Left lobe of liver (tissue), 2 donors: ENCODE measurements at regions not wholly inside any gene's neighbourhood (a gene's known extent, or its start where the extent isn't known, plus 50 kb on each side); places are given as distances from the start of the nearest gene placed in this dataset.
"Not testable (repeated sequence)": the region's sequence is repeated elsewhere in the genome, so short reads cannot be mapped to it uniquely, and the experiment has no call there.

Experiments
- ATAC-seq: fragments of 200-7000 bp; cut with Tn5 transposase; one replicate; pipeline ENCODE4 v1.9.1; 2020; ENCODE audit warnings: mild to moderate bottlenecking, moderate library complexity
- DNase-seq: peaks from one replicate; pipeline ENCODE4 v3.0.0-alpha.2; 2020; ENCODE audit warnings: low spot score
- donor health status: DM: no; HTN: no; CAD: no; lungs with moderate emphysema.
- donor health status: DM: no; HTN: yes; CAD: no.

DNA sequence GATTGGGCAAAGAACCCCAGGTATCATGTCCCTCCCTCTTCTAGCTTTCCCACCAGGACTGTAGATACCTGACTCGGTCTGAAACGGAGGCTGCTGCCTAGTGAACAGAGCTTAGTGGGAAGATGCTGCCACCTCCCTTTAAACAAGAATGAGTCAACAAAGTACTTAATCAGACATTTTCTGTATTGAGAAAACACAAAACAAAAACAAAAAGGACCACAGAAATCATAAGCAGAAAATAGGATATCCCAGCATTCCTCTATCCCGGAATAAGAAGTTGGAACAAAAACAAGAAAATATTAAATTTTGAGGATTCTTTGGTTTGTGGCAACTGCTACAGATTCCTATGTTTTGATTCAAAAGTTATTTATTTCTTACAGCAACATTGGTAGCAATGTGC lies 51.7 kb upstream of the COL8A1 start:
- DNase-seq (no peak), ATAC-seq (no peak)

DNA sequence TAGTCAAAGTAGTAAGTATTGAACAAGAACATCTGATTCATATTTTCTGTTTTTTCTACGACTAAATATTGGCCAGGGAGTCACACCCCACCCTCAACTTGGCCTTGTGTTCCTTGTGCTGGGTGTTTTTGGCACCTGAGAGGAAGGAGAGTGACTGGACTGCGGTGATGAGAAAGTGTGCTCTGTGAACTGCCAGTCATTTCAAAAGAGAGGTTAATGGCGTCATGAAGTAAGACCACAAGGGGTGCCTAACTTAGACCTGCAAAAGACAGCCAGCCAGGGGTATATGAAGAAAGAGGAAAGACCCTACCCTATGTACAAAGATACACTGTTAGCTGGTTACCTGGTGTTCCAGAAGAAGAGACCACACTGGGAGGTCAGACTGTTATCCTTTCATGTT lies 58.4 kb upstream of the COL8A1 start:
- DNase-seq: no peak

DNA sequence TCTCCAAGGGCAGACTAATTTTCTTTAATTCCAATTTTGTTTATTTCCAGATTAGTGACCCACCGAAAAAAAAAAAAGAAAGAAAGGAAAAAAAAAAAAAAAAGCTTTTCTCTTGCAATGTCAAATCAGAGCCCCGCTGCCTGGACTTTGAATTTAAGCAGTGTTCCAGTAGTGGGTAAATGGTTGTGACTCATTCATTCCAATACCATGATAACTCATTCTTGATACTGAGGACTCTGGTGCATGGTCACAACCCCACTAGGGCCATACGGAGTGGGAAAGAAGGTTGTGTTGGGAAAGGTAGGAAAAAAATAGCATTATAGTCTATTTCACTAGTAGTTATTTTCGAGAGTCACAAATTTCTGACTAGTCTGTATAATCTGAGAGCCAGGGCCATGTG lies 59.1 kb upstream of the COL8A1 start:
- DNase-seq: no peak
- ATAC-seq: no peak

More for the DNA sequence above, 58.4 kb upstream of the COL8A1 start:
- ATAC-seq: no peak

DNA sequence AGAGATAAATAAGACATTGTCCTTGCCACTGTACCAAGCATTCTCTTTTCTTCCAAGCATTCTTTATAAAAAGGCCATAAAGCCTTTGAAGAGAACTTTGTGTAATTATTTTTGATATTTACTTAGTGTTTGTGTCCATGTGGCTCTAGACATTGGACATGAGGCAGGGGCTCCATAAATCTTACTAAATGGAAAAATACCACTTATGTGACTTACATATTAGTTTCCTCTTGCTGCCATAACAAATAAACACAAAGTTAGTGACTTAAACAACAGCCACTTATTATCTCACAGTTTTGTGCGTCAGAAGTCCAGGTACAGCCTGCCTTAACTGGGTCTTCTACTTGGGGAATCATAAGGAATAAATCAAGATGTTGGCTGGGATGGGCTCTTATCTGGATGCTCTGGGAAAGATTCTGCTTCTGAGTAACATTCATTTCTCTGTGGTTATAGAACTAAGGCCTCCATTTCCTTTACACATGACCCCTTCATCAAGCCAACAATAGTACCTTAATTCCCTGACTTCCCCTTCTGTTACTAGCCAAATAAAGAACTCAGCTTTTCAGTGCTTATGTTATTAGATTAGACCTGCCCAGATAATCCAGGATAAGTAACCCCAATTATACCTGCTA lies 59.9 kb upstream of the COL8A1 start:
- ATAC-seq (no peak), DNase-seq (no peak)

DNA sequence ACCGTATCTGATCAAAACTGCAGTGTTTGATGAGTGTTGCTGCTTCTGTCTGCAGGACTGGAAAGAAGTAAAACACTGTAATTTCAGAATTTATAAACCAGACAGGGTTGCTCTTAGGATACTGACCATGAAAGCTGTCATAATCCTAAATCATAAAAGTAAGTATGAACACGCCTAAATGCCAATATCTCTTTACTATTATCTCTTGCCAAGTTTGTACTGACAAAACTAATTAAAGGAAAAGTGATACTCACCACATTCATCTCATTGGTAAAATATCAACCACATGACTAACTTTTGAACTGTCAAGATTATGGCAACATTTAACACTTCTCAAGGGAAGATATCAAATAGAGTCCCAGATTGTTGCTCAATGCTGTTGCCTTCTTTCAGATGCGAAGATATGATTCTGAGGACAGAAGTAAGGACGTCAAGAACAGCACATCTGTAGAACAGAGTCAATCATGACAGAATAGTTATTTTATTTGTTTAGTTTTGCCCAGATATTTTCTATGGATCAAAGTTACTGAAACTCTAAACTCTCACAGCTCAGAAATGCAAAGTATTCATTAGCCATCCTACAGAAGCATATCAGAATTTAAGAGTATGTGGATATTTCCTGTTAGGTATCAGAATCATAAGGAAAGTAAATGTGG lies 61.4 kb upstream of the COL8A1 start:
- ATAC-seq (no peak), DNase-seq (no peak)

DNA sequence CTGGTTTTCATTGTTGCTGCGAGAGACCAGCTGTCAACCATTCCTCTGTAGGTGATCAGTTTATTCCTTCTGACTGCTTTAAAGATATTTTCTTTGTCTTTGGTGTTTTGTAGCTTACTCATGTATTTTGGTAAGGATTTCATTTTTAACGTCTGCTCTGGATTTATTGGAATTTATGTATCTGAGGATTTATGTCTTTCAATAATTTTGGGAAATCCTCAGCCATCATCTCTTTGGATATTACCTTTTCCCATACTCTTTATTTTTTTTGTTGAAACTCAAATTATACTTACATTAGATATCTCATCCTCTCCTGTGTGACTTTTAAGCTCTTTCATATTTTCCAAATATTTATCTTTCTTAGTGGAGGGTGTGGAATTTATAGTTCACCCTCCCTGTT lies 62.7 kb upstream of the COL8A1 start:
- DNase-seq (no peak), ATAC-seq (no peak)

DNA sequence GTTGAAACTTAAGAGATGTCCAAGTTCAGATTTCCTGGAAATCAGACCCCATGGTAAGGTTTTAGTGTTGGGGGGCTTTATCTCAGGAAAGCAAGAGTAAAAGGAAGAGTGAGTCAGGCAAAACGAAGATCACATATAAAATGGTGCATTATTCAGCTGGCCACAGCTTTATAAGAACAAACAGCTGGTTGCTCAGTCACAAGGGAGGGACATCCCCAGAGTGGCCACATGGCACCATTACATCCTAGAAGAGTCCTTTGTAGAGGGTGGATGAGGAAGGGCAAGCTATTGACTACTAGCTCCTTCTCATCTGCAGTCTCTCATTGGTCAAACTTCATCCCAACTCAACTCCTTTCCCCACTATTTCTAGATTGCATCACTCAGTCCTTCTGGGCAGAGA lies 68.3 kb upstream of the COL8A1 start:
- ATAC-seq (no peak), DNase-seq (no peak)

DNA sequence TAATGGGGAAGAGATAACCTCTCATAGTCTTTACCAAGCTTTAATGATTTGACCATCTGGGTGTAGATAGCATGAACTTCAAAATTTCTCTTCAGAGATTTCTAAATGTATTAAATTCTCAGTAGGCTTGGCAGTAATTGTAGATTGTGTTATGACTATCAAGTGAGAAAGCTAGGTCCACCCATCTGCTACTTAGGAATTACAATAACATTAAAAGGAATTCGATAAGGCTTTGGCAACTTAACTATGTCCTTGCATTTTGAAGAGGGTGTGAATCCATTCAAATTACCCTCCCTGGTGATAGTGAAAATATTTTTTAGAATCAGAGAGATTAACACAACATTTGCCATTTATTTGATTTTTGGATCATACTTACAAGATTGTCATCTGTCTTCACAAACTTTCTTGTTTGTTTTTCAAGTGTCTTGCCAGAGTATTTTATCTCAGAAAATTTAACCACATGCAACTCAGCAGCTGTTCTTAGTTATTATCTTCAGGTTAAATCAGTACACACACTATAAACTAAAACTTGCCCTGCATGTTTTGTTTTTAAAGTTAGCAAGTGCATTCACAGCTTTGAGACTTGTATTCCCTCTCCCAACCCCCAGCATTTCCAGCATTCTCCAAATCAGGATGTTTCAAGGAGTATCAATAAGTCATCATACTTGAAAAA lies 69.6 kb upstream of the COL8A1 start:
- ATAC-seq: no peak
- DNase-seq: no peak

DNA sequence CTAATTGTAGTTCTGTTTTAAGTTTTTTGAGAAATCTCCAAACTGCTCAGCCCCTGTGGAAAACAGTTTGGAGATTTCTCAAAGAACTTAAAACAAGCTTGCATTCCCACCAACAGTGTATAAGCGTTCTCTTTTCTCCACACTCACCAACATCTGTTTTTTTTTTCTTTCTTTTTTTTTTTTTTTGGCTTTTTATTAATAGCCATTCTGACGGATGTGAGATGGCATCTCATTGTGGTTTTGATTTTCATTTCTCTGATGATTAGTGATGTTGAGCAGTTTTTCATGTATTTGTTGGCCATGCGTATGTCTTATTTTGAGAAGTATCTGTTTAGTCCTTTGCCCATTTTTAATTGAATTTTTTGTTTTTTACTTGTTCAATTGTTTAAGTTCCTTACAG lies 73.1 kb upstream of the COL8A1 start:
- ATAC-seq: no peak
- DNase-seq: no peak

DNA sequence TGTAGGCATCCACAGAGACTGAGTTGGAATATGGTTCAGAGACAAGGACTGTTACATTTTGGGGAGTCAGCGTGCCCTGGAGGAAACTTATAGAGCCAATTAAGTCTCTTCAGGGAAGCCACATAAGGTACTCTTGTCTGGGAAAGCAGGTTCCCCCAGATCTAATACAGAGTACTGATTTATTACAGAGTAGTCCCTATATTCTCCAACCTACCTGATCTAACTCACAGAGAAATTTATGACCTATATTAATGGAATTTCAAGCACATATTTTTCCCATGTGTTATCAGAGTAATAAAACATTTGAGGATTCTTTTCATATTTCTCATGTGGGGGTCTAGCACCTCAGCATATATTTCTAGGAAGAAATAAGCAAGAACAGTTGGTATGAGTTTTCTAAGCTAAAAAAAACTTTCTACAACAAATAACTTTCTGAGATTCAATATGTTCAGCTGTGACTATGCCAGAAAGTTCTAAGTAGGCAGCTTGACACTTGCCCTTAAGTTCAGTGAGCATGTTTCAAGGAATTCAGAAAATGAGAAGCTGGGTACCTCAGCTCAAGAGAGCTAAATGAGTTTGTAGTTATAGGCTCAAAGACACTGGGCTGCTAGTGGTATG lies 75.3 kb upstream of the COL8A1 start:
- no peak for ATAC-seq
- no peak for DNase-seq

DNA sequence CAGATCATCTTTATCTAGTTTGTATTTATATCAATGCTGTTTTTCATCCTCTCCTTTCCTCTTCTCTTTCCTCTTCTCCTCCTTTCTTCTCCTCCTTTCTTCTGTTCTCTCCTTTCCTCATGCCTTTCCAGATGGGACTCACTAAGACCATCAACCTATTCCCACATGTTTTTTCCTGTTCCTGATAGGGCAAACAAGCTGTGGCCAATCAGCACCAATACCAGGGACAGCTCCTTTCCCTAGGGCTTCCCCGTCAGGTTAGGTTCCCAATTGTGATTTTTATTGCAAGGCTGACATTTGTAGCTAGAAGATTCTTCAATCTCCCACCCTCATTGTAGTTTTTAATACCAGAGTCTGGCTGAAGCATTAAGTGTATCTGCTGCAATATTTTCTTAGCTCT lies 76.3 kb upstream of the COL8A1 start:
- no peak for ATAC-seq
- no peak for DNase-seq

DNA sequence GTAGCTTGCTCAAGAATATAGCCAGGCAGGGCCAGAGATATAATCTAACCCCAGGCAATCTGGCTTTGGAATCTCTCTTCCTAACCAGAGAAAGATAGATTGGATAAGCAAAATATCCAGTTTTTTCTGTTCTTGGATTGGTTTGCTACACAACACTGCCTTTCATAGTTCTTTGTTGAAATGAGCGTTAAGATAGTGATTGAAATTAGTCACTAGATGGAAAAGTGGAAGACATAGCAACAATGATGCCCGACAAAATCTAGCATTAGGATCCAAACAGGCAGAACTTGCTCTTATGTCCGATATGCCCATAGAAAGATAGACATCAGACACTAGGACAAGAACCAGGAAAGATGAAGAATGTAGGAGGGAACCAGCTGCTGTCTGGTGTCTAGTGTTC lies 77.3 kb upstream of the COL8A1 start:
- ATAC-seq: no peak
- DNase-seq: no peak

DNA sequence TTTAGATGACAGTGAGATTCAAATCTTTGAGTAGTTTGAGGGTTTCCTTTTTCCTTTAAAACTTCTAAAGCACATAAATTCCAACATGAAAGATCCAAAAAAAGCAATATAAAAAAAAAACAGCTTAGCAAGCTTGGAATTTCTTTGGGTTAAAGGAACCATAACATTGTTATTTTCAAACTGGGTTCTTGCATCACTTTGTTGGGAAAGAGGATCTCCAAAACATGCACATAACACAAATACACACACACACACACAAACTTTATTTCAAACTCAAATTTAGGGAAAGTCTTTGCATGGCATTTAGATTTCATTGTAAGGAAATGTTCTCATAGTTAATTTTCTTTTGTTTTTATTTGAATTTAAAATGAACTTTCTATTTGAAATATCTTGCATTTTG lies 79.2 kb upstream of the COL8A1 start:
- no peak for ATAC-seq
- DNase-seq: no peak

DNA sequence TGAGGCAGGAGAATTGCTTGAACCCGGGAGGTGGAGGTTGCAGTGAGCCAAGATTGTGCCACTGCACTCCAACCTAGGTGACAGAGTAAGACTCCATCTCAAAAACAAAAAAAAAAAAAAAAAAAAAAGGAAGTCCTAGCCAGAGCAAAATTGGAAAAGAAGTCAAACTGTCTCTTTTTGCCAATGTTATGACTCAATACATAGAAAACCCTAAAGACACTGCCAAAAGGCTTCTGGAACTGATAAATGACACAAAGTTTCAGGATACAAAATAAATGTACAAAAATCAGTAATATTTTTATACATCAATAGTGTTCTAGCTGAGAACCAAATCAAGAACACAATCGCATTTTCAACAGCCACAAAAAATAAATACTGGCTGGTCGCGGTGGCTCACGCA lies 82.5 kb upstream of the COL8A1 start:
- not testable (repeated sequence) for DNase-seq, ATAC-seq

DNA sequence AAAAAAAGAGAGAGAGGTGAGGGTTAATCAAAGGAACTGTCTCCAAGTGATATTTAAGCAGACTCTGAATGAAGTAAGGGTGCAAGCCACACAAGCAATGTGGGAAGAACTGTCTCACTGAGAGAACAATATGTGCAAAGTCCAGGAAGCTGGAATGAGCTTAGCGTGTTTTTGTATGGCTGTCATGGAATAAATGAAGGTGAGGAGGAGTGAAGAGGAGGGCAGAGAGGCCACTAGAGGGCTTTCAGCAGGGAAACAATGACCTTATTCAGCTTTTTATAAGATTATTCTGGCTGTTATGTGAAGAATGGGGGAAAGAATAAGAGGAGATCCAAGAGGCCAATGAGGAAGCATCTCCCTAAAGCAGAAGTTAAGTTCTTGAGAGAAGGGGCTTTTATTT lies 86.9 kb upstream of the COL8A1 start:
- ATAC-seq (no peak), DNase-seq (no peak)

DNA sequence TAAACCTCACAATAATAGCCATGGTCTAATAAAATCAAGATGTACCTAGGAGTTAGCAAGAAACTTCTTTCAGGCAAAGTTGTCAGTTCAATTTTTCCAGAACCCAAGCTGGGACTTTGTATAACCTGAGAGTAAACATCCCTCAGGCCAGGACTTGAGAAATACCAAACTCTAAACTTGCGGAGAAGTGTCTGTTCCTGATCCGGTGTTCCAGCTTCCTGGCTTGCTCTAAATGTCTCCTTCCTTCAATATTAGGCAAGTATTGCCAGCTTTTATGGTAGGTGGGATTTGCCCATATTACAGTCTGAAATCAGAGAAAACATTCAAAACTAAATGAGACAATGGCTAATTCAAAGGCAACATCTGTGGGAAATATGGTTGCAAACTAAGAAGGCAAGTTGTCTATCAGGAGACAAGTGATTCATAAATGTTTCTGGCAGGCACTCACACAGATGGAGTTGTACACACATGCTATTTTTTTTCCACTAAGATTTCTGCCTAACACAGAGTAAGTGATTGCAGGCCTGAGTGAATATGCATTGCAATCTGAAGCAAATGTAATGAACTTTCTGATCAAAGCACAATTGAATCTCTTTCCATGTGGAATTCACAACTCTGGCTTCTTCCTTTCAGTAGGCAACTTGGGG lies 88.3 kb upstream of the COL8A1 start:
- ATAC-seq (no peak), DNase-seq (no peak)

DNA sequence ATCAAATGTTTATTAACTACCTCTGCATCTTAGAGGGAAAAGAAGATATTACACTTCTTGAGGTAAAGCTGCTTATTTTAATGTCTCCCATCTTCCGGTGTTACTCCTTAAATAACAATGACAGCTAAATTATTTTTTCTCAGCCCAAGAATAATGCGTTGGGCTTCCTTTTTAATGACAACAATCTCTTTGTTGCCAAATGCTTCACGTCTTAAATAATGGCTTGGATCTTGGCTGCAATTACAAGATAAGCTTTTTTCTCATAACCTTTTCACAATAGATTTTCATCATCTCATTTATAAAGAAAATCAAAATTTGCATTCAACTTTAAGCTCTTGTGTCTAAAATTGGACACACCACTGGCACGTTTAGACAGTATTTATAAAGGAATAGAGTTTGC lies 89.2 kb upstream of the COL8A1 start:
- no peak for ATAC-seq

DNA sequence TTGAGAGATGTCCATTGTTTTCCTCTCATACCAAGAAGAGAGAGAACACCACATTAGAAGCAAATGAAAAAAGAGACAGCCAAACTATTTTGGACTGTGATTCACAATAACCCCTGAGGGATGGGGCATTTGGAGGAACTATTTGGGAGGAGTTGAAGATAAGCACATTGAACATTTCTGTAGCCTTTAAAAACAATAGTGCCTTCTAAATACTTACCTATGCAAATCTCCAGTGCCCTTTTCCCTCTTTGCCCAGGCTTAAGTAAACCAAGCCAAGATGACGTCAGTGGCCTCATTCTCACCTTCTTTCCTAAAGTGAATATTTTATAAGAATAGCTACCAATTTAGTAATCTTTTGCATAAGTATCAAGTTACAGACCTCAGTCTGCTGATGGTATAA lies 89.7 kb upstream of the COL8A1 start:
- DNase-seq (no peak), ATAC-seq (no peak)

More for the DNA sequence above, 89.2 kb upstream of the COL8A1 start:
- DNase-seq: no peak

DNA sequence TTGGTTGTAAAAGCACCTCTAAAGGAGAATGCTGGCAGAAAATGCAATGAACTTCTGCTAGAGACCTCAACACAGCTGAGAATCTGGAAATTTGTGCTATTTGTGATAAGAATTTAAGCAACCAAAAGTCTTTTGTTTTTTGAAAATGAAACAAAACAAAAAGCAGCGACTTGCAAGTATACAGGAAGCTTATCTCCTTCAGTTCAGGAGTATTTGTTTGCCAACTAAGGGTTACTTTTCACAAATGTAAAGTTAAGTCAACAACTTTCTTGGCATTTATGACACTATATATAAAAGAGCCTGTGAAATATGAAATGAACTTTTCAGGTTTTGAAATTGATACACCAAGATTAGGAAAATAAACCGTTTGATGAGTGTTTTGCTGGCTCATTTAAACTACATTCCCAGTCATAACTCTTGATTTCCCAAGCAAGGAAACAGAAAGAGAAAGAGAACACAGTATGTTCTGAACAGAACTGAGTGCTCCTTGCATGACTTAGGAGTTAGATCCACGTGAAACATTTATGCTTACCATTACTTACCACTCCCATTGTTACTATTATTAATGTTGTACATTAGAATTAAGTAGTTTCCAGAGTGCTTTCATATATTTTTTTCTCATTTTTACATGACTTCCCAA lies 92.3 kb upstream of the COL8A1 start:
- DNase-seq (no peak), ATAC-seq (no peak)

DNA sequence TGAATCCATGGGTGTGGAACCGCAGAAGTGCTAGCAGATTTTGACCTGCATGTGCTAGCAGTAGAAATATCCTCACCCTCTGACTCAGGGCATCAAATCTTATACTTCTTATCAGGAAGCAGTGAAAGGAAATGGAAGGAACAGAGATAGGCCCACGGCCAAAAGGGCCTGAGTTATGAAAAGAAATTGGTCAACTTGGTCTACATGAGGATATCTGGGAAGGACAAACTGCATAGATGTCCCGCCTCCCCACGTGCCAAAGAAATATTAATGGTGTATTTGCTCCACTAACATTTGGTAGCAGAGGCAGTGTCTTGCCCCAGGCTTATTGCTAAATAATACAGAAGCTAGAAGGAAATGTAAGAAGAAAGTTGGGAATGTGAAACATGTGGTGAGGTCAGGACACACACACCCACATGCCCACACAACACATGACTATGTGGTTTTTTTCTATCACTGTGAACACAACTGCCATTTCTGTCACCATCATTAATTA lies 93.6 kb upstream of the COL8A1 start:
- ATAC-seq (peak; percentile 20), DNase-seq (no peak)

DNA sequence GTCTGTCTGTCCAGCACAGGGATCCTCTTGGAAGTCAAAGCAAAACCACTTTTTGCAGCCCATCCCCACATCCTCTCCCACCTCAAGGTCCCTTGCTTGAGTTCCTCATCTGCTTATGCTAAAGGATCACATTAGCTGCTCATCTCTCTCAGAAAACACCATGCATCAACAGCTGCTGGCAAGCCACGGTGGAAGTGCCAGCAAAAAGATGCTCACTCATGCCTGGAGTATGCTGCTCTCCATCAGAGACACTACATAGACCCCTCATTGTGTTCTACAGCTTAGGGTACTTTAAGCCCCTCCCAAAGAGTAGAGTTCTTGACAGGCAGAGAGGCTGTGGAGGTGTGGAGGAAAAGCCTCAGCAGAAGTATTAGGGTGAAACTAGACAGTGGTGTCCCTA lies 94.6 kb upstream of the COL8A1 start:
- DNase-seq (no peak), ATAC-seq (no peak)
